B cell (primary cell): ENCODE measurements at regions not wholly inside any gene's neighbourhood (a gene's known extent, or its start where the extent isn't known, plus 50 kb on each side); places are given as distances from the start of the nearest gene placed in this dataset.

Experiments
- ATAC-seq: fragments of 200-7000 bp; cut with Tn5 transposase; one replicate; pipeline ENCODE4 v1.10.0; 2021; ENCODE audit warnings: low read depth, mild to moderate bottlenecking, moderate number of reproducible peaks, moderate library complexity
- CTCF ChIA-PET: fragments of 350-600 bp; sonication (Branson Sonifier 250); formaldehyde crosslinking; loops from one replicate; lab custom pipeline; 2021; ENCODE audit warnings: antibody characterized with exemption, inconsistent platforms; lab: Charles Lee
- POLR2A ChIA-PET: fragments of 350-600 bp; sonication (Branson Sonifier 250); formaldehyde crosslinking; loops from one replicate; lab custom pipeline; 2021; ENCODE audit warnings: antibody characterized with exemption; lab: Charles Lee
- DNase-seq: peaks from one replicate; pipeline ENCODE4 v3.0.0; 2013
- H2AFZ ChIP-seq: 2 replicates; pipeline ENCODE4 v1.6.1; 2012; ENCODE audit warnings: mild to moderate bottlenecking, low read depth, low read length; ENCODE audit not compliant: insufficient read depth, poor library complexity, severe bottlenecking
- H3K27ac ChIP-seq, 2 donors: 1 replicate in 1 of 2; 2 replicates in 1 of 2; pipeline ENCODE4 v1.5.1; 2012 to 2013; ENCODE audit warnings: low read length in 2 of 2, mild to moderate bottlenecking in 2 of 2, moderate library complexity in 1 of 2
- H3K27me3 ChIP-seq, 4 experiments: fragments of 200-600 bp in 1 of 4; sonication (generic) in 1 of 4; replicated peaks in 1 of 4; 1 replicate in 2 of 4; 2 replicates in 2 of 4; pipeline versions ENCODE4 v1.6.1 to v1.7.0; 2013 to 2016; ENCODE audit warnings: low read length in 3 of 4, mild to moderate bottlenecking in 2 of 4, mixed read lengths in 1 of 4, moderate library complexity in 1 of 4; ENCODE audit not compliant: insufficient read depth in 4 of 4, control insufficient read depth in 3 of 4; ENCODE audit errors: control extremely low read depth in 1 of 4
- H3K36me3 ChIP-seq, 2 experiments: replicated peaks in 1 of 2; 1 replicate in 1 of 2; 2 replicates in 1 of 2; pipeline versions ENCODE4 v1.6.1 to v1.7.1; 2013; ENCODE audit warnings: low read length in 1 of 2; ENCODE audit not compliant: insufficient read depth in 2 of 2, control insufficient read depth in 1 of 2; ENCODE audit errors: control extremely low read depth in 1 of 2, extremely low read depth in 1 of 2
- H3K4me1 ChIP-seq, 2 donors: fragments of 200-600 bp in 1 of 2; sonication (generic) in 1 of 2; 1 replicate in 1 of 2; 2 replicates in 1 of 2; pipeline versions ENCODE4 v1.5.1 to v1.6.1; 2013 to 2017; ENCODE audit warnings: low read length in 2 of 2; ENCODE audit not compliant: control insufficient read depth in 2 of 2, insufficient read depth in 2 of 2
- H3K4me2 ChIP-seq: replicated peaks from 2 replicates; pipeline ENCODE3; 2012; ENCODE audit warnings: mild to moderate bottlenecking, low read depth, low read length; ENCODE audit not compliant: poor library complexity, severe bottlenecking
- H3K4me3 ChIP-seq, 5 experiments: fragments of 200-600 bp in 1 of 5; sonication (generic) in 1 of 5; 1 replicate in 3 of 5; 2 replicates in 2 of 5; pipeline versions ENCODE4 v1.5.1 to v1.7.0; 2011 to 2016; ENCODE audit warnings: low read length in 4 of 5, mild to moderate bottlenecking in 4 of 5, low read depth in 2 of 5, control low read depth in 1 of 5, moderate library complexity in 1 of 5; ENCODE audit not compliant: insufficient read depth in 1 of 5; ENCODE audit errors: control extremely low read depth in 1 of 5, extremely low read depth in 1 of 5
- H3K79me2 ChIP-seq: fragments of 200-600 bp; sonication (generic); one replicate; pipeline ENCODE4 v1.6.0; 2016; ENCODE audit warnings: low read length; ENCODE audit not compliant: control insufficient read depth, insufficient read depth
- H3K9ac ChIP-seq: fragments of 200-600 bp; sonication (generic); 2 replicates; pipeline ENCODE4 v1.6.1; 2017; ENCODE audit warnings: mild to moderate bottlenecking, low read length, moderate library complexity
- H3K9me3 ChIP-seq, 3 donors: one replicate each; pipeline versions ENCODE4 v1.6.1 to v1.7.1; 2013; ENCODE audit warnings: low read length in 2 of 3; ENCODE audit not compliant: control insufficient read depth in 2 of 3, insufficient read depth in 1 of 3; ENCODE audit errors: control extremely low read depth in 1 of 3
- H4K20me1 ChIP-seq: 2 replicates; pipeline ENCODE4 v1.6.0; 2012; ENCODE audit warnings: mild to moderate bottlenecking, low read length; ENCODE audit not compliant: insufficient read depth, control insufficient read depth, poor library complexity, severe bottlenecking
- H3K27ac Mint-ChIP-seq: one replicate; pipeline ENCODE4 v1.8.0; 2021; ENCODE audit warnings: mixed read lengths
- H3K27me3 Mint-ChIP-seq: one replicate; pipeline ENCODE4 v1.8.0; 2021; ENCODE audit warnings: mixed read lengths
- H3K4me1 Mint-ChIP-seq: one replicate; pipeline ENCODE4 v1.8.0; 2021; ENCODE audit warnings: mixed read lengths
- H3K4me3 Mint-ChIP-seq: one replicate; pipeline ENCODE4 v1.8.0; 2021; ENCODE audit warnings: mixed read lengths
- H3K9me3 Mint-ChIP-seq: one replicate; pipeline ENCODE4 v1.8.0; 2022; ENCODE audit warnings: mixed read lengths; ENCODE audit not compliant: insufficient read depth
- CTCF ChIP-seq: fragments of 200-600 bp; IDR thresholded peaks from one replicate; pipeline ENCODE4 v1.8.0; 2022; ENCODE audit warnings: antibody characterized with exemption, mild to moderate bottlenecking
- EZH2 ChIP-seq: IDR thresholded peaks from 2 replicates; pipeline ENCODE4 v1.6.1; 2012; ENCODE audit warnings: borderline replicate concordance, low read depth, mild to moderate bottlenecking, moderate library complexity, low read length; ENCODE audit not compliant: insufficient read depth, poor library complexity, severe bottlenecking
- whole genome bisulfite sequencing: methylation state at CpG from one replicate; pipeline ENCODE4 v1.1.5; 2013; ENCODE audit warnings: missing lambda C conversion rate; ENCODE audit not compliant: insufficient coverage; 5-methylcytosine and 5-hydroxymethylcytosine counted together
- intact Hi-C: fragments of 100-400 bp; cut with micrococcal nuclease; formaldehyde crosslinking; loops from one replicate; pipeline ENCODE4 v1.10.0; 2022

- no peaks in the 10 kb centered on the region for H3K36me3 ChIP-seq
- TF ChIP-seq CTCF (no peak), EZH2 (no peak)
- no peaks in the 10 kb centered on the region for H3K4me1 Mint-ChIP-seq
- H3K27me3 ChIP-seq = no peaks in the 10 kb centered on the region
- no peaks in the 10 kb centered on the region for H3K4me1 ChIP-seq
- H3K4me3 Mint-ChIP-seq = no peak overlapping the region
- H3K27ac Mint-ChIP-seq = no peak overlapping the region
- DNase-seq (no peak), ATAC-seq (no peak)
- CTCF ChIA-PET = no interaction called here
- H3K4me2 ChIP-seq = no peak overlapping the region
- no peak overlapping the region for H3K4me3 ChIP-seq
- H3K9me3 ChIP-seq = peaks cover 0 to 12% (median 0%) of the 10 kb centered on the region in 3 donors
- no peak overlapping the region for H2AFZ ChIP-seq
- no peak overlapping the region for H3K27ac ChIP-seq
- POLR2A ChIA-PET = no interaction called here
- no peaks in the 10 kb centered on the region for H3K79me2 ChIP-seq
- H3K9me3 Mint-ChIP-seq = peaks cover 2% of the 10 kb centered on the region
- no peaks in the 10 kb centered on the region for H4K20me1 ChIP-seq
- H3K9ac ChIP-seq = no peak overlapping the region
- intact Hi-C loops = no loop called here
- no peaks in the 10 kb centered on the region for H3K27me3 Mint-ChIP-seq
Measured at GRCh38 chr7:52365349-52365748, 670.1 kb upstream of the POM121L12 start.

GRCh38 chr7:52362521-52362920 is 672.9 kb upstream of the POM121L12 start:
- ATAC-seq (no peak), DNase-seq (no peak)
- intact Hi-C loops = no loop called here
- H4K20me1 ChIP-seq = no peaks in the 10 kb centered on the region
- no peaks in the 10 kb centered on the region for H3K27me3 Mint-ChIP-seq
- H3K4me3 ChIP-seq = no peak overlapping the region
- H3K27ac ChIP-seq = no peak overlapping the region
- H3K4me2 ChIP-seq = no peak overlapping the region
- no peak overlapping the region for H3K9ac ChIP-seq
- H2AFZ ChIP-seq = no peak overlapping the region
- peaks cover 0 to 9% (median 0%) of the 10 kb centered on the region in 3 donors for H3K9me3 ChIP-seq
- ChIA-PET POLR2A (no interaction called here), CTCF (no interaction called here)
- no peaks in the 10 kb centered on the region for H3K4me1 Mint-ChIP-seq
- H3K79me2 ChIP-seq = no peaks in the 10 kb centered on the region
- no peaks in the 10 kb centered on the region for H3K36me3 ChIP-seq
- no peaks in the 10 kb centered on the region for H3K27me3 ChIP-seq
- WGBS = 93% methylated on average over 19 of the region's 19 CpGs
- peaks cover 2% of the 10 kb centered on the region for H3K9me3 Mint-ChIP-seq
- no peak overlapping the region for H3K27ac Mint-ChIP-seq
- H3K4me1 ChIP-seq = no peaks in the 10 kb centered on the region
- H3K4me3 Mint-ChIP-seq = no peak overlapping the region
- TF ChIP-seq EZH2 (no peak), CTCF (no peak)
